ENCODE measurements at regions not wholly inside any gene's neighbourhood (a gene's known extent, or its start where the extent isn't known, plus 50 kb on each side); places are given as distances from the start of the nearest gene placed in this dataset.

GRCh38 chr18:6638447-6638846, 91.1 kb upstream of the ARHGAP28 start:
- H3K4me3 Mint-ChIP-seq, result no peak overlapping the region
- Histone ChIP-seq H2AFZ (ENCODE audit: insufficient read depth, low read depth, low read length, poor library complexity, severe bottlenecking) (no peak overlapping the region), H3K9me3 (replicated peaks in 1 of 2; ENCODE audit: control insufficient read depth in 1 of 2, insufficient read depth in 1 of 2, low read length in 2 of 2) (peaks cover 0 to 3% of the 10 kb centered on the region in 2 donors), H3K9ac (ENCODE audit: insufficient read depth, low read length, poor library complexity, severe bottlenecking) (no peak overlapping the region), H3K4me1 (ENCODE audit: control insufficient read depth in 1 of 2, insufficient read depth in 2 of 2, low read length in 2 of 2) (no peaks in the 10 kb centered on the region), H3K27ac (ENCODE audit: low read depth in 1 of 2, low read length in 2 of 2) (no peak overlapping the region), H4K20me1 (ENCODE audit: insufficient read depth, low read length) (no peaks in the 10 kb centered on the region), H3K79me2 (ENCODE audit: insufficient read depth, low read length) (no peaks in the 10 kb centered on the region), H3K36me3 (replicated peaks in 1 of 2; ENCODE audit: control insufficient read depth in 1 of 2, insufficient read depth in 2 of 2, low read length in 2 of 2) (no peaks in the 10 kb centered on the region), H3K4me3 (replicated peaks in 1 of 3; ENCODE audit: low read depth in 2 of 3, low read length in 3 of 3) (no peak overlapping the region), H3K27me3 (ENCODE audit: control insufficient read depth in 2 of 2, insufficient read depth in 2 of 2, low read length in 2 of 2) (no peaks in the 10 kb centered on the region), H3K4me2 (replicated peaks; ENCODE audit: extremely low read depth, low read length, poor library complexity, severe bottlenecking) (no peak overlapping the region)
- intact Hi-C loops (cut with micrococcal nuclease), result no loop called here
- no peaks in the 10 kb centered on the region for H3K4me1 Mint-ChIP-seq
- no peak for DNase-seq
- WGBS (ENCODE audit: insufficient coverage), result no CpG with 5 or more reads among the region's 5 CpGs
- H3K9me3 Mint-ChIP-seq, result peaks cover 0 to 3% (median 1%) of the 10 kb centered on the region in 7 donors
- peaks cover 0 to 2% (median 0%) of the 10 kb centered on the region in 3 donors for H3K27me3 Mint-ChIP-seq (ENCODE audit: low read depth in 3 of 3)
- TF ChIP-seq CTCF (IDR thresholded peaks at IDR 0.05), result no peak
- H3K27ac Mint-ChIP-seq, result no peak overlapping the region
- no peaks in the 10 kb centered on the region for H3K36me3 Mint-ChIP-seq

GRCh38 chr18:6639305-6639704, 90.2 kb upstream of the ARHGAP28 start:
- H3K27ac ChIP-seq (ENCODE audit: low read depth in 1 of 2, low read length in 2 of 2), result no peak overlapping the region
- no peak overlapping the region for H3K27ac Mint-ChIP-seq
- no peaks in the 10 kb centered on the region for H3K36me3 ChIP-seq (replicated peaks in 1 of 2; ENCODE audit: control insufficient read depth in 1 of 2, insufficient read depth in 2 of 2, low read length in 2 of 2)
- no peak overlapping the region for H3K4me3 ChIP-seq (replicated peaks in 1 of 3; ENCODE audit: low read depth in 2 of 3, low read length in 3 of 3)
- DNase-seq, result no peak
- H3K4me1 Mint-ChIP-seq, result no peaks in the 10 kb centered on the region
- H3K27me3 Mint-ChIP-seq (ENCODE audit: low read depth in 3 of 3), result peaks cover 0 to 2% (median 0%) of the 10 kb centered on the region in 3 donors
- TF ChIP-seq CTCF (IDR thresholded peaks at IDR 0.05), result no peak
- WGBS (ENCODE audit: insufficient coverage), result 70% methylated on average over 1 of the region's 4 CpGs
- no peaks in the 10 kb centered on the region for H3K36me3 Mint-ChIP-seq
- intact Hi-C loops (cut with micrococcal nuclease), result no loop called here
- no peak overlapping the region for H2AFZ ChIP-seq (ENCODE audit: insufficient read depth, low read depth, low read length, poor library complexity, severe bottlenecking)
- no peak overlapping the region for H3K4me2 ChIP-seq (replicated peaks; ENCODE audit: extremely low read depth, low read length, poor library complexity, severe bottlenecking)
- peaks cover 0 to 5% (median 1%) of the 10 kb centered on the region in 7 donors for H3K9me3 Mint-ChIP-seq
- H3K9me3 ChIP-seq (replicated peaks in 1 of 2; ENCODE audit: control insufficient read depth in 1 of 2, insufficient read depth in 1 of 2, low read length in 2 of 2), result peaks cover 0 to 3% of the 10 kb centered on the region in 2 donors
- no peak overlapping the region for H3K9ac ChIP-seq (ENCODE audit: insufficient read depth, low read length, poor library complexity, severe bottlenecking)
- H3K79me2 ChIP-seq (ENCODE audit: insufficient read depth, low read length), result no peaks in the 10 kb centered on the region
- H3K27me3 ChIP-seq (ENCODE audit: control insufficient read depth in 2 of 2, insufficient read depth in 2 of 2, low read length in 2 of 2), result no peaks in the 10 kb centered on the region
- H3K4me3 Mint-ChIP-seq, result no peak overlapping the region
- no peaks in the 10 kb centered on the region for H4K20me1 ChIP-seq (ENCODE audit: insufficient read depth, low read length)
- no peaks in the 10 kb centered on the region for H3K4me1 ChIP-seq (ENCODE audit: control insufficient read depth in 1 of 2, insufficient read depth in 2 of 2, low read length in 2 of 2)

Measured in CD14-positive monocyte (primary cell).